SK-N-MC (cell line): ENCODE measurements at regions not wholly inside any gene's neighbourhood (a gene's known extent, or its start where the extent isn't known, plus 50 kb on each side); places are given as distances from the start of the nearest gene placed in this dataset.

Experiments
- EZH2 ChIP-seq: fragments of 200-600 bp; sonication (generic); IDR thresholded peaks from one replicate; pipeline ENCODE4 v1.6.1; 2017; ENCODE audit warnings: antibody characterized with exemption
- FOXP2 ChIP-seq: optimal IDR thresholded peaks from 2 replicates; pipeline ENCODE3; 2011; ENCODE audit warnings: mild to moderate bottlenecking, moderate library complexity; ENCODE audit not compliant: insufficient read depth; ENCODE audit errors: extremely low read length, control extremely low read depth
- POLR2AphosphoS5 ChIP-seq: IDR thresholded peaks from 2 replicates; pipeline ENCODE4 v1.6.1; 2012; ENCODE audit warnings: mild to moderate bottlenecking, low read depth, low read length, borderline replicate concordance

- TF ChIP-seq POLR2AphosphoS5 = no peak
- TF ChIP-seq EZH2 = no peak
- TF ChIP-seq FOXP2 = no peak
Observed at GRCh38 chr11:115964091-115964490, 459.9 kb upstream of the CADM1 start.
